Stimulated activated CD8-positive, alpha-beta memory T cell treated with anti-CD3 and anti-CD28 coated beads, Interleukin-2, amount 100 ng/mL, for 1 hour (primary cell): ENCODE measurements at regions not wholly inside any gene's neighbourhood (a gene's known extent, or its start where the extent isn't known, plus 50 kb on each side); places are given as distances from the start of the nearest gene placed in this dataset.
"Not testable (repeated sequence)": the region's sequence is repeated elsewhere in the genome, so short reads cannot be mapped to it uniquely, and the experiment has no call there.

Experiments
- DNase-seq, 2 donors: peaks; one replicate each; pipeline ENCODE4 v3.0.0-alpha.2; 2020; ENCODE audit warnings: low read depth in 2 of 2

DNA sequence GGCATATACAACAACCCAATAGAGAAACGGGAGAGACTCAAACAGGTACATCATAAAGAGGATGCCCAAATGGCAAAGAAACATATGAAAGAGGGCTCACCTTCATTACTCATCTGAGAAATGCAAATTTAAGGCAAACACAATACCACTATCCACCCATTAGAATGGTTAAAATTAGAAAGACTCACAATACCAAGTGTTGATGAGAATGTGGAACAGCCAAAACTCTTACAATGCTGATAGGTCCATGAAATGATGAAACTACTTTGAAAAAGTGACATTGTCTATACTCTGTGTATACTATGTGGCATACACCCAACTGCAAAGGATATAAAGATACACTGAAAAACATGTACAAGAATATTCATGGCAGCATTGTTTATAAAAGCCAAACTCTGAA lies 96.2 kb upstream of the TSHZ3 start:
- no peak for DNase-seq

GRCh38 chr19:31448221-31448657 lies 99.0 kb upstream of the TSHZ3 start:
- DNase-seq, result no peak

GRCh38 chr19:31449379-31449778 lies 100.1 kb upstream of the TSHZ3 start:
- DNase-seq, result no peak

DNA sequence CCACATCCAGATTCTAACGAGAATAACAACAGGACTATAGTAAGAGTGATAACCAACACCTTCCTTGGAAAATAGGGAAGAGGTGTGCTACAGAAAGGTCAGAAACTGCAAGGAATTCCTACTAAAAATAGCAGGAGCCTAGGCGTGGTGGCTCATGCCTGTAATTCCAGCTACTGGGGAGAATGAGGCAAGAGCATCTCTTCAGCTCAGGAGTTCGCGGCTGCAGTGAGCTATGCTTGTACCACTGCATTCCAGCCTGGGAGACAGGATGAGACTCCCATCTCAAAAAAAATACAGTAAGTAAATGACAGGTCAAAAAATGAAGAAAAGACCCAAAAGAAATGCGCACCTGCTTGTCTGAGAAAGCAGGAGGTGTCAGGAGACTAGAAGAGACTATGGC lies 101.5 kb upstream of the TSHZ3 start:
- no peak for DNase-seq

DNA sequence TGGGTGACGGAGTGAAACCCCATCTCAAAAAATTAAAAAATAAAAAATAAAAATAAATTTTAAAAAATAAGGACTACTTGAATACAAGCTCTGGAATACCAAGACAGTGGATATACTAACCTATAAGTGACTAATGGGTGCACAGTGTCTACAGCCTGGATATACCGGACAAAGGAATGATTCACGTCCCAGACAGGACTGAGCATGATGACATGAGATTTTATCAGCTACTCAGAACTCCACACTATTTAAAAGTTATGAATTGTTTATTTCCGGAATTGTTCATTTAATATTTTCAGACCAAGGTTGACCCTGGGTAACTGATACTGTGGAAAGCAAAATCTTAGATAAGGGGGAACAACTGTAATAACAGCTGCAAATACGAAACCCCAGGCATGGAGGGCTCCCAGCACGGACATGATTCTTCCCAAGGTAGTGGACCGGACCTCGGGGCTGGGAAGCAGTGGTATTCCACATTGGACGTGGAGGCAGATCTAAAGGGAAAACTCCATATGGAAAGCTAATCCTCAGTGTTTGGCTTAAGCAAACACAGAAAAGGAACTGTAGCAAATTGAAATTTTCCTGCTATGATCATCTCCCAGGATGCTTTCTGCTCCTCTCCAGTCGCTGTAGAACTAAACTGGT lies 102.6 kb upstream of the TSHZ3 start:
- no peak for DNase-seq

DNA sequence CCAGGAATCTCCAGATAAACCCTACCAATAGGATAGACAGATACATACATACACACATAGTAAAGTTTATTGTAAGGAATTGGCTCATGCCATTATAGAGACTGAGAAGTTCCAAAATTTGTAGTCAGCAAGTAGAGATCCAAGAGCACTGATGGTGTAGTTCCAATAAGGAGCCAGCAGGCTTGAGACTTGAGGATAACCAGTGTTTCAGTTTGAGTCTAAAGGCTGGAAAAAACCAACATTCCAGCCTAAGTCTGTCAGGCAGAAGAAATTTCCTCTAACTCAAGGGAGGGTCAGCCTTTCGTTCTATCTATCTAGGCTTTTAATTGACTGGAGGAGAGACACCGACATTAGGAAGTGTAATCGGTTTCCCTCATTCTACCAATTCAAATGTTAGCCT lies 110.2 kb upstream of the TSHZ3 start:
- no peak for DNase-seq

GRCh38 chr19:31461814-31462539 lies 112.7 kb upstream of the TSHZ3 start:
- no peak for DNase-seq

- DNase-seq, result no peak
These were observed 121.1 kb upstream of the TSHZ3 start for GRCh38 chr19:31470229-31470939.

DNA sequence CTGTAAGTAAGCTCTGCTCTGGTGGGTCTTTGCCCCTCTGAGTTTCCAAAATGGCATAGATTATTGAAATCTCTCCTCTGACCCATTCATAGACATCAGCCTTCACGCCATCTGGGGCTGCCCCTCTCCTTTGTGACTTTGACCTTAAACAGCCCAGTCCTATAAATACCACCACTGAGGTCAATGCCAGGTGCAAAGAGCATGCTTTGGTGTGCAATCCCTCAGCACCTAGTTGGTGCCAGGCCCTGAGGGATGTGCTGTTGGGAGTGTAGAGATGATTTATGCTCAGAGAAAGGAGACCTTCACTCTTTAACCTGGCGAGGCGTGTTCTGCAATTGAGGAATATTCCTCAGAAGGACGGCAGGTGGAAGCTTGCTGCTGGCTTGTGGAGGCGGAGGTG lies 121.7 kb upstream of the TSHZ3 start:
- no peak for DNase-seq

- no peak for DNase-seq
These were observed 129.0 kb upstream of the TSHZ3 start for GRCh38 chr19:31478241-31478640.

DNA sequence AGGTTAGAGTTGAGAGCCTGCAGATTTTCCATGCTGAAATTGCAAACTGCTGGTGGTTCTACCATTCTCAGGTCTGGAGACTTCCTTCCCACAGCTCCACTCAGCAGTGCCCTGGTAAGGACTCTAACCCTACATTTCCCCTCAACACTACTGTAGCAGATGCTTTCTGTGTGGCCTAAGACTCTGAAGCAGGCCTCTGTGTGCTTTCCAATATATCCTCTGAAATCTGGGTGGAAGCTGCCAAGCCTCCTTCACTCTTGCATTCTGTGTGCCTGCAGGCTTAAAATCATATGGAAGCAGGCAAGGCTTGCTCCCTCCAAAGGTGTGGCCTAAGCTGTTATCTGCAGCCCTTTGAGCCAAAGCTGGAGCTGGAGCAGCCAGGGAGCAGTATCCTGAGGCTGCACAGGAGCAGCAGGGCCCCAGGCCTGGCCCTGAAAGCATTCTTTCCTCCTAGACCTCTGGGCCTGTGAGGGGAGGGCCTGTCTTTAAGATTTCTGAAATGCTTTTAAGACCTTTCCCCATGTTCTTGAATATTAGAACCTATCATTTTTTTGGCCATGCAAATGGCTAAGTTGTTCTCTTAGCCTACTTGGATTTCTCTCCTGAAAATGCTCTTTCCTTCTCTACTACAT lies 134.1 kb upstream of the TSHZ3 start:
- DNase-seq, result no peak

- DNase-seq, result not testable (repeated sequence)
These were observed 135.7 kb upstream of the TSHZ3 start for GRCh38 chr19:31484858-31485410.

GRCh38 chr19:31485472-31485871 lies 136.2 kb upstream of the TSHZ3 start:
- DNase-seq, result no peak

- DNase-seq, result no peak
These were observed 142.0 kb upstream of the TSHZ3 start for GRCh38 chr19:31491242-31491641.

GRCh38 chr19:31492050-31492449 lies 142.8 kb upstream of the TSHZ3 start:
- no peak for DNase-seq

- no peak for DNase-seq
These were observed 146.8 kb upstream of the TSHZ3 start for GRCh38 chr19:31496076-31496475.

DNA sequence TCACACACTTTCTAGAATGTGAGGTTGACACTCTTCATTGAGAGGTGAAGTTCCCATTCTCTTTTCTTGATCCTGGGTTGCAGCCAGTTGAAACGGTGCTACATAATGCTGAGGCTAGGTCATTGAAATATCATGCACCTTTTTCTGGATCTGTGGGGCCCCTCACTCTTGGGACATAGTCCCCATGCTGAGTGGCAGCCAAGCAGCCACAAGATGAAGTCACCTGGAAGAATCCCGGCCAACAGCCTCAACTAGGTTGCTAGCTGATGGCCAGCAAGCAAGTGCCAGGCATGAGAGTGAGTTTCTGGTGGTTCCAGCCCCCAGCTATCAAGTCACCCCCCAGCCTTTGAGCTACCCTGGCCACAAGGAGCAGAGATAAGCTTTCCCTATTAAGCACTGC lies 148.5 kb upstream of the TSHZ3 start:
- no peak for DNase-seq

DNA sequence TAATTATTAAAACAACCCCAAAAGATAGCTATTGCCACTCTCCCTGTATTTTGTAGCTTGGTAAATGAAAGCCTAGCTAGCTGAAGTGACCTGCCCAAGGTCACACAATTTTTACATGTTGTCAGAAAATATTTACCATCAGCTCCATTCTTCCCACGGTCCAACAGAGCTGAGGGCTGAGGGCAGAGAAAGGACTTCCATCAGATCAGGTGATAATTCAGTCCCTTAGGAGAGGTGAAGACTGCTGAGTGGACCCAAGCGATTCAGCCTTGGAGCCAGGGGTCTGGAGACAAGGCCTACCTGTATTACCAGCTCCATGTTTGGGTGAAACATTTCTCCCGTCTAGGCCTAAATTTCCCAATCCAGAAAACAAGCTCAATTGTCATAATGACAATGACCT lies 149.5 kb upstream of the TSHZ3 start:
- DNase-seq, result no peak

GRCh38 chr19:31499281-31500196 lies 150.3 kb upstream of the TSHZ3 start:
- DNase-seq, result no peak

DNA sequence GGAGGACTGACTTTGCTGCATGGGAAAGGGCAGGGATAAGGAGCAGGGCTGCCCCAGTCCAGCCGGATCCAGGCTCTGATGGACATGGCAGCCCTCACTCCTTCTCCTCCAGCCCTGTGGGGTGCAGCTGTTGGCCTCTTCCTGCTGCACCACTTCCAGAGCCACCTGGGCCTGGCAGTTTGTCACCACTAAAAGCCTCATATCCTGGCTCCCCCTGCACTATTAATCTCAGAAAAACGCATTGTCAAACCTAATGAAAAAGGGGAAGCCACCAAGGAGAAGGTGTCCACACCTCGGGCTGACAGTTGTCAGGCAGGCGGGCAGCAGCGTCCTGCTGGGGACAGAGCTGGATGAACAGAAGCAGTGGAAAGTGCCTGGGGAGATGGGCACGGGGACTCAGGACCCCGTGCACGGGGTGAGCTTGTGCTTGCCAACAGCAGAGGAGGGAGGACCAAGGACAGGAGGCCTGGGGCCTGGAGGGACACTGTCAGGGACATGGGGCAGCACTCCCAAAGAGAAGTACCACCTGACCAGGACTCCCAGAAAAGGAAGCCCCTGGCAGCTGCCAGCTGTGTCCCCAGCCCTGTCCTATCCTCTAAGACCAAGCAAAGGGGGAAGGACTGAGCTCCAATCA lies 151.1 kb upstream of the TSHZ3 start:
- no peak for DNase-seq

- DNase-seq, result no peak
These were observed 151.7 kb upstream of the TSHZ3 start for GRCh38 chr19:31500946-31501345.
